HCT116 (cell line): ENCODE measurements at regions not wholly inside any gene's neighbourhood (a gene's known extent, or its start where the extent isn't known, plus 50 kb on each side); places are given as distances from the start of the nearest gene placed in this dataset.

Experiments
- ATAC-seq: fragments of 200-7000 bp; cut with Tn5 transposase; 2 replicates; pipeline ENCODE4 v1.9.1; 2020; ENCODE audit warnings: mild to moderate bottlenecking, moderate library complexity
- BruUV-seq: library from RNA; stranded (reverse); fragments of 400-500 nt; replicated peaks from 2 replicates; lab custom pipeline; 2021; lab: Mats Ljungman, UMichigan
- CTCF ChIA-PET: fragments of 300-600 bp; sonication (Branson Sonifier 250); formaldehyde crosslinking; loops from one replicate; lab custom pipeline; 2021; ENCODE audit warnings: antibody characterized with exemption; lab: Charles Lee
- POLR2A ChIA-PET: fragments of 300-600, 350-600 bp; sonication (Branson Sonifier 250); formaldehyde crosslinking; loops from one replicate; lab custom pipeline; 2021; ENCODE audit warnings: antibody characterized with exemption; lab: Charles Lee
- RAD21 ChIA-PET, 2 experiments: fragments of 300-600 bp; sonication (Branson Sonifier 250); formaldehyde crosslinking; loops; one replicate each; lab custom pipeline; 2023; ENCODE audit warnings: low total read pairs in 2 of 2; ENCODE audit not compliant: uncharacterized antibody in 2 of 2, unreplicated experiment in 2 of 2, low non-redundant PET in 1 of 2; lab: Charles Lee
- DNase-seq: peaks from one replicate; pipeline ENCODE4 v3.0.0-alpha.2; 2010; ENCODE audit warnings: low read depth, low spot score
- H2AFZ ChIP-seq: fragments of 200-600 bp; shearing (Covaris generic), sonication (generic); 2 replicates; pipeline ENCODE4 v1.6.1; 2017; ENCODE audit warnings: low read depth, mixed run types, mixed read lengths, antibody characterized with exemption, low read length; ENCODE audit not compliant: poor library complexity, severe bottlenecking
- H3K27ac ChIP-seq: 2 replicates; pipeline ENCODE4 v1.5.1; 2012; ENCODE audit warnings: low read depth, low read length
- H3K27me3 ChIP-seq: fragments of 200-600 bp; sonication (generic); 2 replicates; pipeline ENCODE4 v1.6.1; 2016; ENCODE audit warnings: mixed run types, low read length, mixed read lengths; ENCODE audit not compliant: insufficient read depth
- H3K36me3 ChIP-seq, 2 experiments: fragments of 200-500 bp in 1 of 2; fragments of 200-600 bp in 1 of 2; sonication (Bioruptor generic) in 1 of 2; sonication (generic) in 1 of 2; 2 replicates each; pipeline versions ENCODE4 v1.5.1 to v1.6.1; 2014 to 2016; ENCODE audit warnings: low read length in 2 of 2, inconsistent platforms in 1 of 2, mixed read lengths in 1 of 2, mixed run types in 1 of 2; ENCODE audit not compliant: insufficient read depth in 2 of 2, control insufficient read depth in 1 of 2
- H3K4me1 ChIP-seq, 2 experiments: fragments of 200-600 bp in 1 of 2; sonication (generic) in 1 of 2; 2 replicates each; pipeline versions ENCODE4 v1.5.1 to v1.6.1; 2012 to 2017; ENCODE audit warnings: low read length in 2 of 2, inconsistent platforms in 1 of 2, mild to moderate bottlenecking in 1 of 2, mixed read lengths in 1 of 2, mixed run types in 1 of 2, moderate library complexity in 1 of 2; ENCODE audit not compliant: insufficient read depth in 2 of 2, control insufficient read depth in 1 of 2
- H3K4me2 ChIP-seq: fragments of 200-600 bp; sonication (generic); 2 replicates; pipeline ENCODE4 v1.6.1; 2017; ENCODE audit warnings: mixed run types, low read length, mixed read lengths
- H3K4me3 ChIP-seq, 2 experiments: fragments of 200-600 bp in 1 of 2; sonication (generic) in 1 of 2; replicated peaks in 1 of 2; 2 replicates each; pipeline ENCODE4 v1.5.1; 2011 to 2016; ENCODE audit warnings: low read length in 2 of 2, control low read depth in 1 of 2, low read depth in 1 of 2, mild to moderate bottlenecking in 1 of 2, mixed read lengths in 1 of 2, mixed run types in 1 of 2
- H3K79me2 ChIP-seq: fragments of 200-600 bp; sonication (generic); 2 replicates; pipeline ENCODE4 v1.6.1; 2017; ENCODE audit warnings: mild to moderate bottlenecking, mixed run types, low read length, moderate library complexity, mixed read lengths; ENCODE audit not compliant: insufficient read depth
- H3K9ac ChIP-seq: fragments of 200-600 bp; sonication (generic); 2 replicates; pipeline ENCODE4 v1.6.1; 2016; ENCODE audit warnings: low read length, mixed read lengths
- H3K9me2 ChIP-seq: fragments of 200-600 bp; sonication (generic), shearing (Covaris generic); 2 replicates; pipeline ENCODE4 v1.6.1; 2017; ENCODE audit warnings: mixed run types, mild to moderate bottlenecking, moderate library complexity; ENCODE audit not compliant: insufficient read depth
- H3K9me3 ChIP-seq, 2 experiments: fragments of 200-500 bp in 1 of 2; fragments of 200-600 bp in 1 of 2; sonication (Bioruptor generic) in 1 of 2; sonication (generic) in 1 of 2; 2 replicates each; pipeline ENCODE4 v1.6.1; 2014 to 2017; ENCODE audit warnings: low read length in 2 of 2, mixed read lengths in 2 of 2, inconsistent platforms in 1 of 2, low read depth in 1 of 2, mild to moderate bottlenecking in 1 of 2, mixed run types in 1 of 2, moderate library complexity in 1 of 2; ENCODE audit not compliant: control insufficient read depth in 1 of 2, insufficient read depth in 1 of 2
- H4K20me1 ChIP-seq: fragments of 200-600 bp; sonication (generic), shearing (Covaris generic); 2 replicates; pipeline ENCODE4 v1.6.1; 2017; ENCODE audit warnings: mixed run types, mild to moderate bottlenecking, moderate library complexity; ENCODE audit not compliant: insufficient read depth
- ATF3 ChIP-seq: IDR thresholded peaks from 2 replicates; pipeline ENCODE4 v1.6.1; 2012
- CBX3 ChIP-seq: IDR thresholded peaks from 2 replicates; pipeline ENCODE4 v1.6.1; 2012; ENCODE audit warnings: low read depth
- CTCF ChIP-seq, 3 experiments: fragments of 200-600 bp in 1 of 3; sonication (generic) in 1 of 3; IDR thresholded peaks in 2 of 3; conservative IDR thresholded peaks in 1 of 3; 2 replicates each; pipeline ENCODE4 v1.5.1; 2012 to 2017; ENCODE audit warnings: low read depth in 2 of 3, low read length in 2 of 3, antibody characterized with exemption in 1 of 3, borderline replicate concordance in 1 of 3, control low read depth in 1 of 3, mild to moderate bottlenecking in 1 of 3, mixed read lengths in 1 of 3, mixed run types in 1 of 3, moderate library complexity in 1 of 3; ENCODE audit not compliant: insufficient read depth in 1 of 3
- EZH2 ChIP-seq: fragments of 200-600 bp; sonication (generic); IDR thresholded peaks from 2 replicates; pipeline ENCODE4 v1.6.1; 2017; ENCODE audit warnings: antibody characterized with exemption, mixed run types
- EZH2phosphoT487 ChIP-seq: fragments of 200-600 bp; IDR thresholded peaks from 2 replicates; pipeline ENCODE4 v1.6.1; 2018; ENCODE audit warnings: antibody characterized with exemption, borderline replicate concordance
- FOSL1 ChIP-seq: IDR thresholded peaks from 2 replicates; pipeline ENCODE4 v1.6.1; 2012; ENCODE audit warnings: low read depth
- JUND ChIP-seq: IDR thresholded peaks from 2 replicates; pipeline ENCODE4 v1.6.1; 2012
- MAX ChIP-seq: IDR thresholded peaks from 2 replicates; pipeline ENCODE4 v1.6.1; 2012
- POLR2AphosphoS5 ChIP-seq: IDR thresholded peaks from 2 replicates; pipeline ENCODE4 v1.6.1; 2011; ENCODE audit warnings: mild to moderate bottlenecking, low read depth, low read length, moderate library complexity
- RAD21 ChIP-seq: IDR thresholded peaks from 2 replicates; pipeline ENCODE4 v1.6.1; 2012; ENCODE audit warnings: low read depth, mild to moderate bottlenecking
- SIN3A ChIP-seq: IDR thresholded peaks from 2 replicates; pipeline ENCODE4 v1.6.1; 2012; ENCODE audit warnings: low read depth
- SP1 ChIP-seq: IDR thresholded peaks from 2 replicates; pipeline ENCODE4 v1.6.1; 2012; ENCODE audit warnings: low read depth
- SRF ChIP-seq: IDR thresholded peaks from 2 replicates; pipeline ENCODE4 v1.6.1; 2012; ENCODE audit warnings: low read depth
- TCF7L2 ChIP-seq: IDR thresholded peaks from 2 replicates; pipeline ENCODE4 v1.7.0; 2011; ENCODE audit warnings: borderline replicate concordance, inconsistent platforms; ENCODE audit not compliant: insufficient read depth, insufficient read length; ENCODE audit errors: extremely low read depth
- YY1 ChIP-seq: IDR thresholded peaks from 2 replicates; pipeline ENCODE4 v1.6.1; 2011; ENCODE audit warnings: low read length, low read depth, moderate library complexity, mild to moderate bottlenecking; ENCODE audit not compliant: insufficient replicate concordance; ENCODE audit errors: extremely low read depth
- ZBTB33 ChIP-seq: IDR thresholded peaks from 2 replicates; pipeline ENCODE4 v1.6.1; 2011; ENCODE audit warnings: mild to moderate bottlenecking, low read length, moderate library complexity; ENCODE audit not compliant: insufficient replicate concordance; ENCODE audit errors: extremely low read depth
- ZFX ChIP-seq: fragments of 450-650 bp; IDR thresholded peaks from 2 replicates; pipeline ENCODE4 v1.6.1; 2017
- ZNF274 ChIP-seq: fragments of 200-500 bp; sonication (Bioruptor generic); IDR thresholded peaks from 2 replicates; pipeline ENCODE4 v1.6.1; 2014; ENCODE audit warnings: mild to moderate bottlenecking, low read depth, low read length, inconsistent platforms
- intact Hi-C: fragments of 100-400 bp; cut with micrococcal nuclease; formaldehyde crosslinking; loops from 2 replicates; pipeline ENCODE4 v1.10.0; 2022

- CTCF ChIA-PET, result no interaction called here
- no TSS peak for BruUV-seq
- no peaks in the 10 kb centered on the region for H3K9me3 ChIP-seq
- no peaks in the 10 kb centered on the region for H4K20me1 ChIP-seq
- TF ChIP-seq ZFX (no peak), JUND (no peak), ZNF274 (no peak), RAD21 (no peak), TCF7L2 (no peak), EZH2 (no peak), MAX (no peak), SRF (no peak), YY1 (no peak), CTCF (IDR thresholded peaks at IDR 0.05 in 2 of 3, conservative IDR thresholded peaks at IDR 0.05 in 1 of 3; ENCODE audit: borderline replicate concordance in 1 of 3, insufficient read depth in 1 of 3, low read depth in 2 of 3, low read length in 2 of 3) (no peak), ATF3 (no peak), EZH2phosphoT487 (no peak), SIN3A (no peak), CBX3 (no peak), FOSL1 (no peak), SP1 (no peak), ZBTB33 (no peak), POLR2AphosphoS5 (no peak)
- no peaks in the 10 kb centered on the region for H3K4me1 ChIP-seq
- H3K79me2 ChIP-seq, result no peaks in the 10 kb centered on the region
- H3K27ac ChIP-seq, result no peak overlapping the region
- no peak for ATAC-seq
- intact Hi-C loops, result no loop called here
- no peaks in the 10 kb centered on the region for H3K27me3 ChIP-seq
- no peak for DNase-seq
- RAD21 ChIA-PET, result no interaction called here
- no peak overlapping the region for H2AFZ ChIP-seq
- H3K9ac ChIP-seq, result no peak overlapping the region
- H3K4me3 ChIP-seq, result no peak overlapping the region
- POLR2A ChIA-PET, result no interaction called here
- H3K36me3 ChIP-seq, result no peaks in the 10 kb centered on the region
- no peaks in the 10 kb centered on the region for H3K9me2 ChIP-seq
- H3K4me2 ChIP-seq, result no peak overlapping the region
Measured at GRCh38 chr5:98458004-98458403, 315.5 kb upstream of the RGMB start.
